H1 (cell line): ENCODE measurements at regions not wholly inside any gene's neighbourhood (a gene's known extent, or its start where the extent isn't known, plus 50 kb on each side); places are given as distances from the start of the nearest gene placed in this dataset.

ENCODE experiments used
- CTCF ChIA-PET: fragments of 300-600 bp; sonication (Branson Sonifier 250); formaldehyde crosslinking; loops from one replicate; lab custom pipeline; 2021; ENCODE audit not compliant: partially characterized antibody; lab: Charles Lee
- POLR2A ChIA-PET: fragments of 300-600 bp; sonication (Branson Sonifier 250); formaldehyde crosslinking; loops from one replicate; lab custom pipeline; 2021; ENCODE audit warnings: inconsistent platforms; ENCODE audit not compliant: partially characterized antibody; lab: Charles Lee
- DNase-seq, 2 experiments: peaks; one replicate each; pipeline versions ENCODE4 v3.0.0 to v3.0.0-alpha.2; 2010 to 2022; ENCODE audit warnings: low spot score in 2 of 2, low read depth in 1 of 2, mixed read lengths in 1 of 2
- FAIRE-seq: peaks from 2 replicates; lab custom pipeline; 2011; peaks lifted over from hg19 to GRCh38; lab: Jason Lieb, UNC
- H2AFZ ChIP-seq: 2 replicates; pipeline ENCODE4 v1.8.1; 2012; ENCODE audit warnings: low read length, inconsistent platforms
- H2AK5ac ChIP-seq: 2 replicates; pipeline ENCODE4 v1.6.1; 2013; ENCODE audit warnings: low read depth, low read length
- H2BK120ac ChIP-seq: replicated peaks from 2 replicates; pipeline ENCODE3; 2013; ENCODE audit warnings: low read depth, low read length, inconsistent platforms
- H2BK12ac ChIP-seq: 2 replicates; pipeline ENCODE4 v1.6.1; 2013; ENCODE audit warnings: low read depth, low read length
- H2BK15ac ChIP-seq: 2 replicates; pipeline ENCODE4 v1.6.1; 2013; ENCODE audit warnings: low read length
- H2BK20ac ChIP-seq: 2 replicates; pipeline ENCODE4 v1.6.1; 2013; ENCODE audit warnings: low read length
- H2BK5ac ChIP-seq: 2 replicates; pipeline ENCODE4 v1.6.1; 2013; ENCODE audit warnings: low read depth, low read length
- H3K14ac ChIP-seq: 2 replicates; pipeline ENCODE4 v1.6.1; 2013; ENCODE audit warnings: inconsistent platforms; ENCODE audit not compliant: insufficient read length
- H3K18ac ChIP-seq: 2 replicates; pipeline ENCODE4 v1.6.1; 2013; ENCODE audit warnings: low read length; ENCODE audit errors: extremely low read depth
- H3K23ac ChIP-seq: 2 replicates; pipeline ENCODE4 v1.6.1; 2013; ENCODE audit warnings: inconsistent platforms; ENCODE audit not compliant: insufficient read length
- H3K23me2 ChIP-seq: 2 replicates; pipeline ENCODE4 v1.6.1; 2013; ENCODE audit warnings: low read depth, low read length
- H3K27ac ChIP-seq: 2 replicates; pipeline ENCODE4 v1.6.1; 2011; ENCODE audit warnings: low read depth, low read length, inconsistent platforms
- H3K27me3 ChIP-seq, 4 experiments: replicated peaks in 1 of 4; 1 replicate in 1 of 4; 2 replicates in 3 of 4; pipeline versions ENCODE4 v1.6.1 to v1.8.1; 2011 to 2013; ENCODE audit warnings: low read length in 3 of 4, mild to moderate bottlenecking in 3 of 4, inconsistent platforms in 2 of 4, mixed read lengths in 2 of 4, moderate library complexity in 1 of 4; ENCODE audit not compliant: control insufficient read depth in 3 of 4, insufficient read depth in 3 of 4; ENCODE audit errors: extremely low read depth in 1 of 4
- H3K36me3 ChIP-seq, 4 experiments: 2 replicates each; pipeline versions ENCODE4 v1.6.1 to v1.8.1; 2011 to 2013; ENCODE audit warnings: mild to moderate bottlenecking in 4 of 4, low read length in 3 of 4, moderate library complexity in 2 of 4, control low read depth in 1 of 4, inconsistent platforms in 1 of 4; ENCODE audit not compliant: insufficient read depth in 4 of 4, control insufficient read depth in 2 of 4
- H3K4ac ChIP-seq: replicated peaks from 2 replicates; pipeline ENCODE3; 2013; ENCODE audit warnings: low read length, low read depth, mixed read lengths, inconsistent platforms; ENCODE audit not compliant: insufficient read length
- H3K4me1 ChIP-seq, 4 experiments: replicated peaks in 1 of 4; 1 replicate in 1 of 4; 2 replicates in 3 of 4; pipeline versions ENCODE4 v1.6.1 to v1.8.1; 2011 to 2013; ENCODE audit warnings: low read length in 3 of 4, inconsistent platforms in 2 of 4, mixed read lengths in 1 of 4; ENCODE audit not compliant: insufficient read depth in 4 of 4, control insufficient read depth in 3 of 4
- H3K4me2 ChIP-seq, 2 experiments: 2 replicates each; pipeline versions ENCODE4 v1.6.1 to v1.8.1; 2011 to 2013; ENCODE audit warnings: low read depth in 2 of 2, low read length in 2 of 2, control low read depth in 1 of 2, inconsistent platforms in 1 of 2, mild to moderate bottlenecking in 1 of 2; ENCODE audit not compliant: insufficient read depth in 1 of 2
- H3K4me3 ChIP-seq, 4 experiments: fragments of 200-600, 300-600 bp in 1 of 4; sonication (generic), shearing (Covaris generic), sonication (Bioruptor Twin) in 1 of 4; 2 replicates each; pipeline versions ENCODE4 v1.5.1 to v1.8.1; 2011 to 2016; ENCODE audit warnings: low read length in 4 of 4, low read depth in 3 of 4, control low read depth in 2 of 4, inconsistent platforms in 2 of 4, mild to moderate bottlenecking in 2 of 4, mixed read lengths in 1 of 4, moderate library complexity in 1 of 4; ENCODE audit not compliant: insufficient read depth in 2 of 4; ENCODE audit errors: extremely low read depth in 1 of 4
- H3K56ac ChIP-seq: replicated peaks from 2 replicates; pipeline ENCODE3; 2013; ENCODE audit warnings: low read depth, mild to moderate bottlenecking, mixed read lengths, low read length, inconsistent platforms; ENCODE audit not compliant: insufficient read length
- H3K79me1 ChIP-seq: 2 replicates; pipeline ENCODE4 v1.6.1; 2013; ENCODE audit warnings: low read depth, low read length, control low read depth
- H3K79me2 ChIP-seq, 2 experiments: 2 replicates each; pipeline versions ENCODE4 v1.6.1 to v1.8.1; 2012 to 2013; ENCODE audit warnings: low read length in 2 of 2, mild to moderate bottlenecking in 2 of 2, inconsistent platforms in 1 of 2; ENCODE audit not compliant: insufficient read depth in 2 of 2, control insufficient read depth in 1 of 2
- H3K9ac ChIP-seq, 4 experiments: replicated peaks in 1 of 4; 1 replicate in 1 of 4; 2 replicates in 3 of 4; pipeline versions ENCODE4 v1.6.1 to v1.8.1; 2011 to 2013; ENCODE audit warnings: low read depth in 3 of 4, low read length in 3 of 4, control low read depth in 2 of 4, mild to moderate bottlenecking in 2 of 4, moderate library complexity in 2 of 4, inconsistent platforms in 1 of 4; ENCODE audit errors: extremely low read depth in 1 of 4
- H3K9me3 ChIP-seq, 2 experiments: 2 replicates each; pipeline versions ENCODE4 v1.6.1 to v1.8.1; 2012 to 2013; ENCODE audit warnings: mild to moderate bottlenecking in 2 of 2, moderate library complexity in 2 of 2, control low read depth in 1 of 2, inconsistent platforms in 1 of 2, low read depth in 1 of 2, low read length in 1 of 2, mixed read lengths in 1 of 2; ENCODE audit not compliant: insufficient read depth in 2 of 2
- H4K20me1 ChIP-seq, 2 experiments: replicated peaks in 1 of 2; 2 replicates each; pipeline versions ENCODE3 to v1.8.1; 2011 to 2013; ENCODE audit warnings: inconsistent platforms in 2 of 2, low read length in 2 of 2, mild to moderate bottlenecking in 1 of 2; ENCODE audit not compliant: insufficient read depth in 2 of 2, control insufficient read depth in 1 of 2
- H4K5ac ChIP-seq: 2 replicates; pipeline ENCODE4 v1.6.1; 2013; ENCODE audit warnings: low read length, low read depth, mixed read lengths, inconsistent platforms; ENCODE audit not compliant: insufficient read length
- H4K8ac ChIP-seq: 2 replicates; pipeline ENCODE4 v1.8.0; 2013; ENCODE audit warnings: mild to moderate bottlenecking, moderate library complexity, low read length, inconsistent platforms; ENCODE audit not compliant: insufficient read depth; ENCODE audit errors: extremely low read depth
- H4K91ac ChIP-seq: replicated peaks from 2 replicates; pipeline ENCODE3; 2013; ENCODE audit warnings: low read length, mixed read lengths, inconsistent platforms; ENCODE audit not compliant: insufficient read length
- CHD1 ChIP-seq: IDR thresholded peaks from 2 replicates; pipeline ENCODE4 v1.6.1; 2012; ENCODE audit warnings: low read depth, low read length, improper control_type of control experiment
- HDAC6 ChIP-seq: IDR thresholded peaks from one replicate; pipeline ENCODE4 v1.7.1; 2012; ENCODE audit warnings: low read depth, mild to moderate bottlenecking, inconsistent platforms, low read length, moderate library complexity
- KDM5A ChIP-seq: fragments of 200-600 bp; IDR thresholded peaks from 2 replicates; pipeline ENCODE4 v1.7.1; 2012; ENCODE audit warnings: mild to moderate bottlenecking, low read length, inconsistent platforms, mixed read lengths
- RAD21 ChIP-seq, 2 experiments: IDR thresholded peaks in 1 of 2; conservative IDR thresholded peaks in 1 of 2; 2 replicates each; pipeline ENCODE4 v1.6.1; 2011; ENCODE audit warnings: low read depth in 2 of 2, low read length in 2 of 2, improper control_type of control experiment in 1 of 2, inconsistent platforms in 1 of 2, mild to moderate bottlenecking in 1 of 2, moderate library complexity in 1 of 2
- SIRT6 ChIP-seq: IDR thresholded peaks from one replicate; pipeline ENCODE4 v1.7.1; 2012; ENCODE audit warnings: low read length, inconsistent platforms
- SIX5 ChIP-seq: IDR thresholded peaks from 2 replicates; pipeline ENCODE4 v1.6.1; 2011; ENCODE audit warnings: mild to moderate bottlenecking, low read depth, low read length
- SUZ12 ChIP-seq: fragments of 200-600 bp; sonication (generic); IDR thresholded peaks from 2 replicates; pipeline ENCODE4 v1.6.1; 2012; ENCODE audit warnings: mild to moderate bottlenecking, inconsistent platforms, low read length, moderate library complexity, mixed read lengths
- TAF7 ChIP-seq: optimal IDR thresholded peaks from 2 replicates; pipeline ENCODE3; 2011; ENCODE audit warnings: low read depth, mild to moderate bottlenecking, inconsistent platforms, low read length, moderate library complexity, borderline replicate concordance
- TBP ChIP-seq: IDR thresholded peaks from 2 replicates; pipeline ENCODE4 v1.6.1; 2011; ENCODE audit warnings: low read depth, low read length, improper control_type of control experiment
- YY1 ChIP-seq: IDR thresholded peaks from 2 replicates; pipeline ENCODE4 v1.6.1; 2011; ENCODE audit warnings: low read depth, mild to moderate bottlenecking, low read length
- ZNF274 ChIP-seq: IDR thresholded peaks from 2 replicates; pipeline ENCODE4 v1.7.0; 2012; ENCODE audit warnings: low read length, borderline replicate concordance; ENCODE audit errors: extremely low read depth
- WGBS, 2 experiments: shearing (Covaris generic) in 1 of 2; methylation state at CpG; one replicate each; pipeline versions ENCODE4 v1.1.6 to v1.1.7; 2013 to 2015; ENCODE audit warnings: low lambda C conversion rate in 2 of 2, mixed read lengths in 2 of 2, inconsistent platforms in 1 of 2, low coverage in 1 of 2, missing lambda C conversion rate in 1 of 2; ENCODE audit not compliant: insufficient replicate concordance in 2 of 2, insufficient coverage in 1 of 2, insufficient read length in 1 of 2; ENCODE audit errors: extremely low coverage in 1 of 2, missing lambda C conversion rate in 1 of 2; 5-methylcytosine and 5-hydroxymethylcytosine counted together
- TF ChIP-seq, protein P1 (sequence below): IDR thresholded peaks from 2 replicates; pipeline ENCODE4 v1.6.1; 2011; ENCODE audit warnings: low read depth, mild to moderate bottlenecking, low read length; ENCODE audit not compliant: insufficient read depth
- TF ChIP-seq, protein P2 (sequence below): IDR thresholded peaks from 2 replicates; pipeline ENCODE4 v1.6.1; 2012; ENCODE audit warnings: inconsistent platforms

DNA sequence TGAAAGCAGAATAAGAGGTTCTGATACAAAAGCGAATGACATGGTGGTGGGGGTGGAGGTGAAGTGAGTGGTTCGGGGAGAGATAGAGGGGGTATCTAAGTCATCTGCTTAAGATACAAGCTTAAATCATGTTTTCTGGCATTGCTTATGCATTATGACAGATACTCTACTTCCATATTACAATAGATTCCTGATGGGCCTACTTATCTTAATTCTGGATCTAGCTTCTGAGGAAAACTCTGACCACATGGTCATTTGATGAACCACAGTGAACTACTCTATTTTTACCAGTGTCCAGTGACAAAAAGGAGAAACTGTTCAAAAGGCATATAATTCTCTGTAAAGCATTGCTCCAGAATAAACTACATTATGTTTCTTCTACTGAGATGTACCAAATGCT is 673.7 kb upstream of the CCDC54 start:
- FAIRE-seq (no peak), DNase-seq (no peak)
- no peak overlapping the region for H3K27ac ChIP-seq
- no peak overlapping the region for H3K4me2 ChIP-seq
- H3K79me1 ChIP-seq = no peaks in the 10 kb centered on the region
- H4K5ac ChIP-seq = no peak overlapping the region
- no peak overlapping the region for H3K23ac ChIP-seq
- H3K36me3 ChIP-seq = no peaks in the 10 kb centered on the region
- no peak overlapping the region for H4K91ac ChIP-seq
- ChIA-PET POLR2A (no interaction called here), CTCF (no interaction called here)
- 86% methylated on average over 2 of the region's 2 CpGs; no CpG with 5 or more reads in 1 of the 2 experiments for WGBS, 2 experiments
- no peak overlapping the region for H2AFZ ChIP-seq
- TF ChIP-seq KDM5A = no peak
- no peak for TF ChIP-seq HDAC6
- no peak for TF ChIP-seq SUZ12
- TF ChIP-seq TBP = no peak
- TF ChIP-seq, protein P1, sequence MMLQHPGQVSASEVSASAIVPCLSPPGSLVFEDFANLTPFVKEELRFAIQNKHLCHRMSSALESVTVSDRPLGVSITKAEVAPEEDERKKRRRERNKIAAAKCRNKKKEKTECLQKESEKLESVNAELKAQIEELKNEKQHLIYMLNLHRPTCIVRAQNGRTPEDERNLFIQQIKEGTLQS = no peak
- no peak for TF ChIP-seq SIX5
- TF ChIP-seq, protein P2, sequence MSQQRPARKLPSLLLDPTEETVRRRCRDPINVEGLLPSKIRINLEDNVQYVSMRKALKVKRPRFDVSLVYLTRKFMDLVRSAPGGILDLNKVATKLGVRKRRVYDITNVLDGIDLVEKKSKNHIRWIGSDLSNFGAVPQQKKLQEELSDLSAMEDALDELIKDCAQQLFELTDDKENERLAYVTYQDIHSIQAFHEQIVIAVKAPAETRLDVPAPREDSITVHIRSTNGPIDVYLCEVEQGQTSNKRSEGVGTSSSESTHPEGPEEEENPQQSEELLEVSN = no peak
- TF ChIP-seq CHD1 = no peak
- TF ChIP-seq YY1 = no peak
- TF ChIP-seq TAF7 = no peak
- no peak for TF ChIP-seq RAD21 (IDR thresholded peaks at IDR 0.05 in 1 of 2, conservative IDR thresholded peaks at IDR 0.05 in 1 of 2; ENCODE audit: low read depth in 2 of 2, low read length in 2 of 2)
- no peak for TF ChIP-seq SIRT6
- no peak for TF ChIP-seq ZNF274
- no peaks in the 10 kb centered on the region for H3K79me2 ChIP-seq
- H3K4me3 ChIP-seq = no peak overlapping the region
- no peak overlapping the region for H2BK15ac ChIP-seq
- H4K20me1 ChIP-seq = no peaks in the 10 kb centered on the region
- H3K4ac ChIP-seq = no peak overlapping the region
- no peak overlapping the region for H3K18ac ChIP-seq
- H2BK12ac ChIP-seq = no peak overlapping the region
- H3K27me3 ChIP-seq = no peaks in the 10 kb centered on the region
- H2AK5ac ChIP-seq = no peak overlapping the region
- no peak overlapping the region for H2BK120ac ChIP-seq
- no peak overlapping the region for H3K14ac ChIP-seq
- H2BK20ac ChIP-seq = no peak overlapping the region
- H3K9me3 ChIP-seq = no peaks in the 10 kb centered on the region
- H3K9ac ChIP-seq = no peak overlapping the region
- H3K4me1 ChIP-seq = peaks cover 0 to 5% (median 1%) of the 10 kb centered on the region in 4 experiments; a peak in 2 of 7 replicates
- no peaks in the 10 kb centered on the region for H3K23me2 ChIP-seq
- H2BK5ac ChIP-seq = no peak overlapping the region
- no peak overlapping the region for H4K8ac ChIP-seq
- H3K56ac ChIP-seq = no peak overlapping the region
